NCI-H748 treated with DMSO at 0.1 percent for 48 hours (cell line): ENCODE measurements at regions not wholly inside any gene's neighbourhood (a gene's known extent, or its start where the extent isn't known, plus 50 kb on each side); places are given as distances from the start of the nearest gene placed in this dataset.

Experiments
- DNase-seq: peaks from one replicate; lab custom pipeline; 2025; lab: John Stamatoyannopoulos, UW

GRCh38 chr10:47053081-47053798 lies 142.0 kb downstream of the PTPN20 start:
- no peak for DNase-seq

- DNase-seq = no peak
Measured at GRCh38 chr10:47054974-47055373, 143.7 kb downstream of the PTPN20 start.

GRCh38 chr10:47055386-47056246 lies 144.4 kb downstream of the PTPN20 start:
- no peak for DNase-seq

- DNase-seq = no peak
Measured at GRCh38 chr10:47056247-47056510, 145.0 kb downstream of the PTPN20 start.

GRCh38 chr10:47057471-47057870 lies 146.2 kb downstream of the PTPN20 start:
- no peak for DNase-seq

- no peak for DNase-seq
Measured at GRCh38 chr10:47058032-47058702, 146.9 kb downstream of the PTPN20 start.

GRCh38 chr10:47058961-47059391 lies 147.7 kb downstream of the PTPN20 start:
- DNase-seq = no peak

GRCh38 chr10:47059606-47060311 lies 148.5 kb downstream of the PTPN20 start:
- DNase-seq = no peak

- DNase-seq = no peak
Measured at GRCh38 chr10:47060356-47060755, 149.1 kb downstream of the PTPN20 start.

- DNase-seq = no peak
Measured at GRCh38 chr10:47060993-47061500, 149.8 kb downstream of the PTPN20 start.

GRCh38 chr10:47061776-47062175 lies 150.5 kb downstream of the PTPN20 start:
- DNase-seq = no peak

GRCh38 chr10:47062441-47063200 lies 151.4 kb downstream of the PTPN20 start:
- no peak for DNase-seq

GRCh38 chr10:47063858-47064257 lies 152.6 kb downstream of the PTPN20 start:
- DNase-seq = no peak

- no peak for DNase-seq
Measured at GRCh38 chr10:47065903-47066302, 154.7 kb downstream of the PTPN20 start.

GRCh38 chr10:47067949-47068940 lies 157.0 kb downstream of the PTPN20 start:
- DNase-seq = no peak

GRCh38 chr10:47070541-47070940 lies 159.3 kb downstream of the PTPN20 start:
- DNase-seq = no peak

GRCh38 chr10:47071891-47072290 lies 160.7 kb downstream of the PTPN20 start:
- DNase-seq = no peak

GRCh38 chr10:47073967-47074366 lies 162.7 kb downstream of the PTPN20 start:
- DNase-seq = no peak

GRCh38 chr10:47076949-47077361 lies 165.7 kb downstream of the PTPN20 start:
- no peak for DNase-seq

GRCh38 chr10:47077386-47077785 lies 166.2 kb downstream of the PTPN20 start:
- DNase-seq = no peak
